ENCODE measurements at regions not wholly inside any gene's neighbourhood (a gene's known extent, or its start where the extent isn't known, plus 50 kb on each side); places are given as distances from the start of the nearest gene placed in this dataset.

DNA sequence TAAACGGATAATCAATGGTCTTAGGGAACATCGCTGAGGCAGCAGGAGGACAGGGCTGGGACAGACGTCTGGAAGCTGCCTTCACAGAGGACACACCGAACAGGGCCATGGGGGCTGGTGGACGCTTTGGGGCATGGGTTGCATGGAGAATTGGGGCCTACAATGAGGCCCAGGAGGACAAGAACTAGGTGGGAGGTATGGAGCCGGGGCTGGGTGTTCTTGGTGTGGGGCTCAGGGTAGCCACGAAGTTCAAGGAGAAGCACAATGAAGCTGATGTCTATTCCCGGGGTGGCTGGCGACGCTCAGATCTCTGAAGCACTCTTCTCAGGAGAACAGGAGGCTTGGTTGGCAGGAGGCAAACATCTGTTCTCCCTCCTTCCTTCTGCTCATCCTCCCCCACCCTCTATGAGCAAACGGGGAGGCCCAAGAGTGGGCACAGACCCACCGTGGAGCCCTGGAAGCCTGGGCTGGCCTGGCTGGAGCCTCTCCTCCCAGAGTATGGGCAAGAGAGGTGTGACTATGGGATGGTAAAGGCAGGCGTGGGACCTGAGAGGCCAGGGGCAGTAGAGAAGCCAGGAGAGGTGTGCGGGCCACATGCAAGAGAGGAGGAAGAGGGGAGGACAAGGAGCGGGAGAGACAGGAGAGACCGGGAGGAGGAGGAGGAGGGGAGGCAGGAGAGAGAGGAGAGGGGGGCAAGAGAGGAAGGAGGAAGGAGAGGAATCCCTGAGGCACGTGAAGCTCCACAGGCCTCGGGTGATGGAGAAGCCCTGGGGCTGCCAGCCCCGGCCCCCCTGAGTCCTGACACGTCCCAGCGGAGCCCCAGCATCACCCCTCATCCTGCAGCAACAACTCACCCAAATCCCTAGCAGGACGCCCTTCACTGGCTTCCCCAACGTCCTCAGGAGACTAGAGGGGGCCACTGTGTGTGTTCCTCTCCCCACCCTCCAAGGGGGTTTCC, 159.1 kb downstream of the OLFM1 start:
- Histone ChIP-seq H3K4me2 (no peak overlapping the region), H3K79me2 (no peaks in the 10 kb centered on the region), H2AFZ (no peak overlapping the region), H3K9me3 (ENCODE audit: low read depth) (no peaks in the 10 kb centered on the region), H3K9me2 (replicated peaks; ENCODE audit: insufficient read depth) (no peaks in the 10 kb centered on the region), H4K20me1 (ENCODE audit: insufficient read depth, poor library complexity, severe bottlenecking) (no peaks in the 10 kb centered on the region), H3K27me3 (no peaks in the 10 kb centered on the region), H3K4me1 (ENCODE audit: insufficient read depth) (no peaks in the 10 kb centered on the region), H3K36me3 (replicated peaks; ENCODE audit: insufficient read depth, low read depth) (no peaks in the 10 kb centered on the region), H3K27ac (no peak overlapping the region), H3K4me3 (no peak overlapping the region)
- no peak for TF ChIP-seq EZH2 (IDR thresholded peaks at IDR 0.05; ENCODE audit: borderline replicate concordance)
- WGBS (ENCODE audit: low lambda C conversion rate, missing lambda C conversion rate): 73% methylated on average over 18 of the region's 23 CpGs
- no peak for DNase-seq (ENCODE audit: low spot score)

DNA sequence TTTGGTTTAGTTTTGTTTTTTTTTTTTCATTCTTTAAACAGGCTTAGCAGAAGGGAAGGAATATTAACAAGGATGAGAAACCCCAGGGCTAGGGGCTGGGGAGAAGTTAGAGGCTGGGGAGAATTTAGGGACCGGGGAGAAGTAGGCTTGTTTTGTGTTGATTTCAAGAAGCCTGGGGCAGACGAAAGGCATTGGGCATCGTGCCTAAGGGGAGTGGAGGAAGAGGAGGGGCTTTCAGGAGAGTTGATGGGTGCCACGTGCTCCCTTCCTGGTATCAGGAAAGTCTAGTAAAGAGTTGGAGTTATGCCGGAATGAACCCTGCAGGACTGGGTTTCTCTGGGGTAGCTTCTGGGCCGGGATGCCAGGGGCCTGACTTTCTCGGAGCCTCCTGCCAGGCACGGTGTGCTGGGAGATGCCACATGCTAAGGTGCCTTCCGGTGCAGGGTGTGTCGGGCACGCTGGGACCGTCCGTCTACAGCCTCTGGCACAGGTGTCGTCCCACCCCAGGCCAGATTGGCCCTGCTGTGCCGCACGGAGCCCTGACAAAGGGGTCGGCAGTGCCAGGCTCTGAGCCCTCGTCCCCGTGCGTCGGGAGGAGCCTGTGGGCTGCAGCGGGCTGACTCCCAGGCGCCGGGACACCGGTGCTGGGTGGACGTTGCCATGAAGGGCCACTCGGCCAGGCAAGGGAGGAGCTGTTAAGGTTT, 159.9 kb downstream of the OLFM1 start:
- no peak overlapping the region for H3K4me2 ChIP-seq
- no peak for TF ChIP-seq EZH2 (IDR thresholded peaks at IDR 0.05; ENCODE audit: borderline replicate concordance)
- TF ChIP-seq EZH2phosphoT487 (IDR thresholded peaks at IDR 0.05; ENCODE audit: low read depth, severe bottlenecking, unreplicated experiment): no peak
- TF ChIP-seq, protein P1, sequence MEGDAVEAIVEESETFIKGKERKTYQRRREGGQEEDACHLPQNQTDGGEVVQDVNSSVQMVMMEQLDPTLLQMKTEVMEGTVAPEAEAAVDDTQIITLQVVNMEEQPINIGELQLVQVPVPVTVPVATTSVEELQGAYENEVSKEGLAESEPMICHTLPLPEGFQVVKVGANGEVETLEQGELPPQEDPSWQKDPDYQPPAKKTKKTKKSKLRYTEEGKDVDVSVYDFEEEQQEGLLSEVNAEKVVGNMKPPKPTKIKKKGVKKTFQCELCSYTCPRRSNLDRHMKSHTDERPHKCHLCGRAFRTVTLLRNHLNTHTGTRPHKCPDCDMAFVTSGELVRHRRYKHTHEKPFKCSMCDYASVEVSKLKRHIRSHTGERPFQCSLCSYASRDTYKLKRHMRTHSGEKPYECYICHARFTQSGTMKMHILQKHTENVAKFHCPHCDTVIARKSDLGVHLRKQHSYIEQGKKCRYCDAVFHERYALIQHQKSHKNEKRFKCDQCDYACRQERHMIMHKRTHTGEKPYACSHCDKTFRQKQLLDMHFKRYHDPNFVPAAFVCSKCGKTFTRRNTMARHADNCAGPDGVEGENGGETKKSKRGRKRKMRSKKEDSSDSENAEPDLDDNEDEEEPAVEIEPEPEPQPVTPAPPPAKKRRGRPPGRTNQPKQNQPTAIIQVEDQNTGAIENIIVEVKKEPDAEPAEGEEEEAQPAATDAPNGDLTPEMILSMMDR (IDR thresholded peaks at IDR 0.05; ENCODE audit: poor library complexity): no peak
- H3K27ac ChIP-seq: no peak overlapping the region
- no peaks in the 10 kb centered on the region for H3K4me1 ChIP-seq (ENCODE audit: insufficient read depth)
- no peaks in the 10 kb centered on the region for H3K79me2 ChIP-seq
- H3K9me2 ChIP-seq (replicated peaks; ENCODE audit: insufficient read depth): no peaks in the 10 kb centered on the region
- no peaks in the 10 kb centered on the region for H3K36me3 ChIP-seq (replicated peaks; ENCODE audit: insufficient read depth, low read depth)
- H3K27me3 ChIP-seq: no peaks in the 10 kb centered on the region
- H4K20me1 ChIP-seq (ENCODE audit: insufficient read depth, poor library complexity, severe bottlenecking): no peaks in the 10 kb centered on the region
- no peak overlapping the region for H3K4me3 ChIP-seq
- H2AFZ ChIP-seq: no peak overlapping the region
- no peak for DNase-seq (ENCODE audit: low spot score)
- H3K9me3 ChIP-seq (ENCODE audit: low read depth): no peaks in the 10 kb centered on the region
- 90% methylated on average over 27 of the region's 27 CpGs for WGBS (ENCODE audit: low lambda C conversion rate, missing lambda C conversion rate)

DNA sequence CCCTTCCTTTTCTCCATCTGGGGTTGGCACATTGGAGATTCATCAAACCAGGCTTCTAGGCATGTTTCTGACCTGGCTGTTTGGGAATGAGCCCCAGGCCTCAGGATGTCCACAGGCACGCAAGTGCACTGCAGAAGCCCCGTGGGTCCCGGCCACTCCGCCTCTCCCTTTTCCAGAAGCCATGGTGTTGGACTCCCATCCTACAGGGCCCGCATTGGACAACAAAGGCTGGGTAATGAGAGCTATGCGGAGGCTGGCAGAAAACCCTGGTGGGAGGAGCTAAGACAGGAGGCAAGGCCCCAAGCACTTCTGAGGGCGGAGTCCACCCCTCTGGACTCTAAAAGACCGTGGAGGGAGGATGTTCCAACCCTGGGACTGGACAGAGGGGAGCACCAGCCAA, 160.6 kb downstream of the OLFM1 start:
- WGBS (ENCODE audit: low lambda C conversion rate, missing lambda C conversion rate): 71% methylated on average over 8 of the region's 8 CpGs
- no peak overlapping the region for H3K4me3 ChIP-seq
- no peaks in the 10 kb centered on the region for H3K9me3 ChIP-seq (ENCODE audit: low read depth)
- no peaks in the 10 kb centered on the region for H3K79me2 ChIP-seq
- H3K4me1 ChIP-seq (ENCODE audit: insufficient read depth): no peaks in the 10 kb centered on the region
- no peak overlapping the region for H3K4me2 ChIP-seq
- no peak for DNase-seq (ENCODE audit: low spot score)
- no peak overlapping the region for H3K27ac ChIP-seq
- H3K9me2 ChIP-seq (replicated peaks; ENCODE audit: insufficient read depth): no peaks in the 10 kb centered on the region
- H3K27me3 ChIP-seq: no peaks in the 10 kb centered on the region
- H3K36me3 ChIP-seq (replicated peaks; ENCODE audit: insufficient read depth, low read depth): no peaks in the 10 kb centered on the region
- no peak overlapping the region for H2AFZ ChIP-seq
- TF ChIP-seq EZH2phosphoT487 (IDR thresholded peaks at IDR 0.05; ENCODE audit: low read depth, severe bottlenecking, unreplicated experiment): no peak
- TF ChIP-seq, protein P1 (IDR thresholded peaks at IDR 0.05; ENCODE audit: poor library complexity): no peak
- no peak for TF ChIP-seq EZH2 (IDR thresholded peaks at IDR 0.05; ENCODE audit: borderline replicate concordance)
- H4K20me1 ChIP-seq (ENCODE audit: insufficient read depth, poor library complexity, severe bottlenecking): no peaks in the 10 kb centered on the region

DNA sequence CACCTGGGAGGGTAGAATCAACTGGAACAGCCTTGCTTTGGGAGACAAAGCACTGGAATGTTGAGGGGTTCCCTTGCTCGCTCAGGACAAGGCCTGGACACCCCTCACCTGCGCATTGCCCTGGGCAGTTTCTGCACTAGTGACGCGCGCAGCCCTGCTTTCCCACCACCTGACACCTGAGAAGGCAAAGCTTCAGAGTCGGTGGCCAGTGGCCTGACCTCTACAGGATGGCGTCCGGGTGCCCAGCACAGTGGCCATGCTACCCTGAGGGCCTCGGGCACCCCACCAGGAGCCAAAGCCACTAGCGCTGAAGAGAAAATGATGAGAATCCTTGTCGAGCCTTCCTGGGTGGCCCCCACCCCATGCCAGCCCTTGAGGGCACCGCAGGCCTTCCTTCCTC, 161.3 kb downstream of the OLFM1 start:
- H3K9me2 ChIP-seq (replicated peaks; ENCODE audit: insufficient read depth): no peaks in the 10 kb centered on the region
- H3K4me1 ChIP-seq (ENCODE audit: insufficient read depth): no peaks in the 10 kb centered on the region
- no peak for DNase-seq (ENCODE audit: low spot score)
- no peak overlapping the region for H3K4me3 ChIP-seq
- H2AFZ ChIP-seq: no peak overlapping the region
- 94% methylated on average over 12 of the region's 12 CpGs for WGBS (ENCODE audit: low lambda C conversion rate, missing lambda C conversion rate)
- H3K36me3 ChIP-seq (replicated peaks; ENCODE audit: insufficient read depth, low read depth): no peaks in the 10 kb centered on the region
- H4K20me1 ChIP-seq (ENCODE audit: insufficient read depth, poor library complexity, severe bottlenecking): no peaks in the 10 kb centered on the region
- TF ChIP-seq, protein P1 (IDR thresholded peaks at IDR 0.05; ENCODE audit: poor library complexity): no peak
- TF ChIP-seq EZH2phosphoT487 (IDR thresholded peaks at IDR 0.05; ENCODE audit: low read depth, severe bottlenecking, unreplicated experiment) (no peak), EZH2 (IDR thresholded peaks at IDR 0.05; ENCODE audit: borderline replicate concordance) (no peak)
- no peaks in the 10 kb centered on the region for H3K27me3 ChIP-seq
- H3K9me3 ChIP-seq (ENCODE audit: low read depth): no peaks in the 10 kb centered on the region
- H3K27ac ChIP-seq: no peak overlapping the region
- H3K4me2 ChIP-seq: no peak overlapping the region
- no peaks in the 10 kb centered on the region for H3K79me2 ChIP-seq
